ENCODE measurements at regions not wholly inside any gene's neighbourhood (a gene's known extent, or its start where the extent isn't known, plus 50 kb on each side); places are given as distances from the start of the nearest gene placed in this dataset.
"Not testable (repeated sequence)": the region's sequence is repeated elsewhere in the genome, so short reads cannot be mapped to it uniquely, and the experiment has no call there.

- POLR2A ChIA-PET: no interaction called here
- H3K4me1 Mint-ChIP-seq (ENCODE audit: low read depth, unreplicated experiment): peaks cover 21% of the 10 kb centered on the region
These were observed 95.7 kb upstream of the SVIL start for GRCh38 chr10:29730458-29730857.

GRCh38 chr10:29728541-29729049 is 93.8 kb upstream of the SVIL start:
- ChIA-PET POLR2A (no interaction called here), CTCF (no interaction called here)
- H3K4me1 ChIP-seq: peaks cover 44% of the 10 kb centered on the region
- H3K27me3 Mint-ChIP-seq (ENCODE audit: insufficient read depth, unreplicated experiment): no peaks in the 10 kb centered on the region
- H3K9me3 Mint-ChIP-seq (ENCODE audit: unreplicated experiment): no peaks in the 10 kb centered on the region
- no peaks in the 10 kb centered on the region for H3K27me3 ChIP-seq (replicated peaks; ENCODE audit: control insufficient read depth, insufficient read depth, low read length)
- H3K27ac Mint-ChIP-seq (ENCODE audit: unreplicated experiment): no peak overlapping the region
- TF ChIP-seq CTCF (IDR thresholded peaks at IDR 0.05; ENCODE audit: insufficient read depth in 1 of 2, low read depth in 1 of 2, low read length in 1 of 2, severe bottlenecking in 1 of 2, unreplicated experiment in 1 of 2): no peak
- intact Hi-C loops (cut with micrococcal nuclease; ENCODE audit: unreplicated experiment): no loop called here
- H3K36me3 ChIP-seq (ENCODE audit: control insufficient read depth, insufficient read depth, low read length): no peaks in the 10 kb centered on the region
- no peak for DNase-seq
- H3K4me3 Mint-ChIP-seq (ENCODE audit: unreplicated experiment): no peak overlapping the region
- H3K36me3 Mint-ChIP-seq (ENCODE audit: insufficient read depth, unreplicated experiment): peaks cover 16% of the 10 kb centered on the region
- no peak overlapping the region for H3K4me3 ChIP-seq (ENCODE audit: low read depth, low read length)
- H3K9me3 ChIP-seq: no peaks in the 10 kb centered on the region
- peaks cover 22% of the 10 kb centered on the region for H3K4me1 Mint-ChIP-seq (ENCODE audit: low read depth, unreplicated experiment)
- no TSS peak for BruUV-seq (replicated peaks)

More at GRCh38 chr10:29730458-29730857, 95.7 kb upstream of the SVIL start:
- Histone ChIP-seq H3K4me1 (peaks cover 39% of the 10 kb centered on the region), H3K9me3 (no peaks in the 10 kb centered on the region), H3K36me3 (ENCODE audit: control insufficient read depth, insufficient read depth, low read length) (no peaks in the 10 kb centered on the region), H3K4me3 (ENCODE audit: low read depth, low read length) (no peak overlapping the region), H3K27me3 (replicated peaks; ENCODE audit: control insufficient read depth, insufficient read depth, low read length) (no peaks in the 10 kb centered on the region)
- TF ChIP-seq CTCF (IDR thresholded peaks at IDR 0.05; ENCODE audit: insufficient read depth in 1 of 2, low read depth in 1 of 2, low read length in 1 of 2, severe bottlenecking in 1 of 2, unreplicated experiment in 1 of 2): no peak
- Mint-ChIP-seq H3K27me3 (ENCODE audit: insufficient read depth, unreplicated experiment) (no peaks in the 10 kb centered on the region), H3K36me3 (ENCODE audit: insufficient read depth, unreplicated experiment) (peaks cover 12% of the 10 kb centered on the region), H3K4me3 (ENCODE audit: unreplicated experiment) (no peak overlapping the region), H3K9me3 (ENCODE audit: unreplicated experiment) (no peaks in the 10 kb centered on the region), H3K27ac (ENCODE audit: unreplicated experiment) (no peak overlapping the region)
- intact Hi-C loops (cut with micrococcal nuclease; ENCODE audit: unreplicated experiment): no loop called here
- DNase-seq: no peak
- no TSS peak for BruUV-seq (replicated peaks)
- CTCF ChIA-PET: no interaction called here

- POLR2A ChIA-PET: not testable (repeated sequence)
- intact Hi-C loops (cut with micrococcal nuclease; ENCODE audit: unreplicated experiment): loop anchor here (1.0 kb wide), 1 partner anchor 8 kb away; no protein-coding TSS in a partner anchor
These were observed 91.2 kb upstream of the SVIL start for GRCh38 chr10:29725927-29726326.

More at GRCh38 chr10:29725927-29726326, 91.2 kb upstream of the SVIL start:
- H3K27me3 ChIP-seq (replicated peaks; ENCODE audit: control insufficient read depth, insufficient read depth, low read length); H3K9me3 Mint-ChIP-seq (ENCODE audit: unreplicated experiment); H3K27me3 Mint-ChIP-seq (ENCODE audit: insufficient read depth, unreplicated experiment); H3K9me3 ChIP-seq; H3K36me3 ChIP-seq (ENCODE audit: control insufficient read depth, insufficient read depth, low read length); DNase-seq; CTCF ChIA-PET; H3K4me3 ChIP-seq (ENCODE audit: low read depth, low read length); H3K4me3 Mint-ChIP-seq (ENCODE audit: unreplicated experiment); BruUV-seq (replicated peaks): not testable (repeated sequence)
- Mint-ChIP-seq H3K4me1 (ENCODE audit: low read depth, unreplicated experiment) (peaks cover 24% of the 10 kb centered on the region), H3K27ac (ENCODE audit: unreplicated experiment) (peak overlapping the region; percentile 72), H3K36me3 (ENCODE audit: insufficient read depth, unreplicated experiment) (peaks cover 24% of the 10 kb centered on the region)
- peaks cover 41% of the 10 kb centered on the region for H3K4me1 ChIP-seq

Measured in Caco-2 (cell line).